SK-N-SH treated with all-trans-retinoic acid at 6 μM for 48 hours (cell line): ENCODE measurements at regions not wholly inside any gene's neighbourhood (a gene's known extent, or its start where the extent isn't known, plus 50 kb on each side); places are given as distances from the start of the nearest gene placed in this dataset.

Source experiments
- ATAC-seq: fragments of 200-7000 bp; cut with Tn5 transposase; 3 replicates; pipeline ENCODE4 v1.9.1; 2020; ENCODE audit warnings: mild to moderate bottlenecking, moderate library complexity
- ARNTL ChIP-seq: fragments of 450-650 bp; formaldehyde crosslinking; IDR thresholded peaks from 2 replicates; pipeline ENCODE4 v1.5.0; 2020; ENCODE audit warnings: low read depth, mild to moderate bottlenecking, moderate library complexity, borderline replicate concordance
- BACH2 ChIP-seq: fragments of 250-450 bp; sonication (Bioruptor Pico); IDR thresholded peaks from 2 replicates; pipeline ENCODE4 v1.9.0; 2021; ENCODE audit warnings: mild to moderate bottlenecking, borderline replicate concordance
- CSDC2 ChIP-seq: fragments of 250-450 bp; sonication (Bioruptor Pico); IDR thresholded peaks from 2 replicates; pipeline ENCODE4 v1.5.0; 2020; ENCODE audit warnings: mild to moderate bottlenecking, moderate library complexity
- ESRRG ChIP-seq: fragments of 250-450 bp; sonication (Bioruptor Pico); IDR thresholded peaks from 2 replicates; pipeline ENCODE4 v1.6.1; 2021; ENCODE audit warnings: mild to moderate bottlenecking
- GLIS3 ChIP-seq: fragments of 250-450 bp; sonication (Bioruptor Pico); IDR thresholded peaks from 2 replicates; pipeline ENCODE4 v1.5.0; 2020; ENCODE audit warnings: mild to moderate bottlenecking, moderate library complexity
- ISL1 ChIP-seq: fragments of 250-450 bp; sonication (Bioruptor Pico); IDR thresholded peaks from 2 replicates; pipeline ENCODE4 v2.1.2; 2022; ENCODE audit warnings: mild to moderate bottlenecking, moderate library complexity
- OSR1 ChIP-seq: fragments of 250-450 bp; sonication (Bioruptor Pico); IDR thresholded peaks from 2 replicates; pipeline ENCODE4 v1.8.0; 2022; ENCODE audit warnings: moderate library complexity, mild to moderate bottlenecking, inconsistent platforms
- PPARA ChIP-seq: fragments of 250-450 bp; sonication (Bioruptor Pico); IDR thresholded peaks from 2 replicates; pipeline ENCODE4 v1.5.0; 2020; ENCODE audit warnings: mild to moderate bottlenecking, borderline replicate concordance
- RARB ChIP-seq: fragments of 250-450 bp; sonication (Bioruptor Pico); IDR thresholded peaks from 2 replicates; pipeline ENCODE4 v1.8.0; 2021; ENCODE audit warnings: mild to moderate bottlenecking, moderate library complexity
- SNAI2 ChIP-seq: fragments of 250-450 bp; sonication (Bioruptor Pico); IDR thresholded peaks from 2 replicates; pipeline ENCODE4 v1.5.0; 2020; ENCODE audit warnings: mild to moderate bottlenecking, moderate library complexity
- TCF4 ChIP-seq: fragments of 250-450 bp; sonication (Bioruptor Pico); IDR thresholded peaks from 2 replicates; pipeline ENCODE4 v1.8.0; 2021; ENCODE audit warnings: mild to moderate bottlenecking, moderate library complexity, borderline replicate concordance
- ZC3H10 ChIP-seq: fragments of 250-450 bp; sonication (Bioruptor Pico); IDR thresholded peaks from 2 replicates; pipeline ENCODE4 v1.5.1; 2021; ENCODE audit warnings: mild to moderate bottlenecking, moderate library complexity
- ZFP30 ChIP-seq: fragments of 450-650 bp; formaldehyde crosslinking; IDR thresholded peaks from 2 replicates; pipeline ENCODE4 v1.5.0; 2022; ENCODE audit warnings: mild to moderate bottlenecking, moderate library complexity
- ZNF565 ChIP-seq: fragments of 450-650 bp; formaldehyde crosslinking; conservative IDR thresholded peaks from 2 replicates; pipeline ENCODE4 v1.5.0; 2020; ENCODE audit warnings: low read depth, mild to moderate bottlenecking, moderate library complexity
- ZNF70 ChIP-seq: fragments of 450-650 bp; formaldehyde crosslinking; IDR thresholded peaks from 2 replicates; pipeline ENCODE4 v1.5.0; 2020; ENCODE audit warnings: mild to moderate bottlenecking, moderate library complexity
- ZNF8 ChIP-seq: fragments of 450-650 bp; formaldehyde crosslinking; IDR thresholded peaks from 2 replicates; pipeline ENCODE4 v1.5.0; 2020; ENCODE audit warnings: mild to moderate bottlenecking, moderate library complexity
- TF ChIP-seq, protein P1 (sequence below): fragments of 250-450 bp; sonication (Bioruptor Pico); IDR thresholded peaks from 2 replicates; pipeline ENCODE4 v1.8.0; 2020; ENCODE audit warnings: mild to moderate bottlenecking, moderate library complexity, borderline replicate concordance
- TF ChIP-seq, protein P2 (sequence below): fragments of 250-450 bp; sonication (Bioruptor Pico); IDR thresholded peaks from 2 replicates; pipeline ENCODE4 v1.5.1; 2021; ENCODE audit warnings: mild to moderate bottlenecking, moderate library complexity
- TF ChIP-seq, protein P3 (sequence below): fragments of 250-450 bp; sonication (Bioruptor Pico); IDR thresholded peaks from 2 replicates; pipeline ENCODE4 v1.5.1; 2020; ENCODE audit warnings: low read depth, mild to moderate bottlenecking, moderate library complexity
- TF ChIP-seq, protein P4 (sequence below): fragments of 250-450 bp; sonication (Bioruptor Pico); IDR thresholded peaks from 2 replicates; pipeline ENCODE4 v1.5.0; 2020; ENCODE audit warnings: mild to moderate bottlenecking, moderate library complexity
- TF ChIP-seq, protein P5 (sequence below): fragments of 250-450 bp; sonication (Bioruptor Pico); IDR thresholded peaks from 2 replicates; pipeline ENCODE4 v1.8.0; 2021; ENCODE audit warnings: low read depth, mild to moderate bottlenecking, moderate library complexity, borderline replicate concordance

DNA sequence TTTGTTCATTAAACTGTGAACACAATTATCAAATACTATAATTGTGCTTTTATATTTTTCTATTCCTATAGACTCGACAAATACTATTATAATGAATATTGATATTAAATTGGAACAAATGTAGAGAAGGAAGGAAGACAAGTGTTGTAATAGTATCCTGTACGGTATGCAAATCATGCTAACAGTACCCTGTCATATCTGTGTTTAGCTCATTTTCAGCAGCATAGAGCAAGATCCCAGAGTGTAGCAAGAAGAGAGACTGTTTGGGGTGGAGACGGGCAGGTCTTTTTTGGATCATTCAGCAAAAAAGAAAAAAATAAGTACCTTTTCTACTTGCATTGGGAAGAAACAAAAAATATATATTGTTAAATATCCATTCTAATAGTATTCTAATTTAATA lies 224.1 kb downstream of the TPRG1 start:
- TF ChIP-seq, protein P1, sequence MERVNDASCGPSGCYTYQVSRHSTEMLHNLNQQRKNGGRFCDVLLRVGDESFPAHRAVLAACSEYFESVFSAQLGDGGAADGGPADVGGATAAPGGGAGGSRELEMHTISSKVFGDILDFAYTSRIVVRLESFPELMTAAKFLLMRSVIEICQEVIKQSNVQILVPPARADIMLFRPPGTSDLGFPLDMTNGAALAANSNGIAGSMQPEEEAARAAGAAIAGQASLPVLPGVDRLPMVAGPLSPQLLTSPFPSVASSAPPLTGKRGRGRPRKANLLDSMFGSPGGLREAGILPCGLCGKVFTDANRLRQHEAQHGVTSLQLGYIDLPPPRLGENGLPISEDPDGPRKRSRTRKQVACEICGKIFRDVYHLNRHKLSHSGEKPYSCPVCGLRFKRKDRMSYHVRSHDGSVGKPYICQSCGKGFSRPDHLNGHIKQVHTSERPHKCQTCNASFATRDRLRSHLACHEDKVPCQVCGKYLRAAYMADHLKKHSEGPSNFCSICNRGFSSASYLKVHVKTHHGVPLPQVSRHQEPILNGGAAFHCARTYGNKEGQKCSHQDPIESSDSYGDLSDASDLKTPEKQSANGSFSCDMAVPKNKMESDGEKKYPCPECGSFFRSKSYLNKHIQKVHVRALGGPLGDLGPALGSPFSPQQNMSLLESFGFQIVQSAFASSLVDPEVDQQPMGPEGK (CRISPR knock-in tag) = no peak
- no peak for TF ChIP-seq TCF4
- no peak for TF ChIP-seq BACH2 (CRISPR knock-in tag)
- TF ChIP-seq, protein P2, sequence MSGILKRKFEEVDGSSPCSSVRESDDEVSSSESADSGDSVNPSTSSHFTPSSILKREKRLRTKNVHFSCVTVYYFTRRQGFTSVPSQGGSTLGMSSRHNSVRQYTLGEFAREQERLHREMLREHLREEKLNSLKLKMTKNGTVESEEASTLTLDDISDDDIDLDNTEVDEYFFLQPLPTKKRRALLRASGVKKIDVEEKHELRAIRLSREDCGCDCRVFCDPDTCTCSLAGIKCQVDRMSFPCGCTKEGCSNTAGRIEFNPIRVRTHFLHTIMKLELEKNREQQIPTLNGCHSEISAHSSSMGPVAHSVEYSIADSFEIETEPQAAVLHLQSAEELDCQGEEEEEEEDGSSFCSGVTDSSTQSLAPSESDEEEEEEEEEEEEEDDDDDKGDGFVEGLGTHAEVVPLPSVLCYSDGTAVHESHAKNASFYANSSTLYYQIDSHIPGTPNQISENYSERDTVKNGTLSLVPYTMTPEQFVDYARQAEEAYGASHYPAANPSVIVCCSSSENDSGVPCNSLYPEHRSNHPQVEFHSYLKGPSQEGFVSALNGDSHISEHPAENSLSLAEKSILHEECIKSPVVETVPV = no peak
- TF ChIP-seq, protein P3, sequence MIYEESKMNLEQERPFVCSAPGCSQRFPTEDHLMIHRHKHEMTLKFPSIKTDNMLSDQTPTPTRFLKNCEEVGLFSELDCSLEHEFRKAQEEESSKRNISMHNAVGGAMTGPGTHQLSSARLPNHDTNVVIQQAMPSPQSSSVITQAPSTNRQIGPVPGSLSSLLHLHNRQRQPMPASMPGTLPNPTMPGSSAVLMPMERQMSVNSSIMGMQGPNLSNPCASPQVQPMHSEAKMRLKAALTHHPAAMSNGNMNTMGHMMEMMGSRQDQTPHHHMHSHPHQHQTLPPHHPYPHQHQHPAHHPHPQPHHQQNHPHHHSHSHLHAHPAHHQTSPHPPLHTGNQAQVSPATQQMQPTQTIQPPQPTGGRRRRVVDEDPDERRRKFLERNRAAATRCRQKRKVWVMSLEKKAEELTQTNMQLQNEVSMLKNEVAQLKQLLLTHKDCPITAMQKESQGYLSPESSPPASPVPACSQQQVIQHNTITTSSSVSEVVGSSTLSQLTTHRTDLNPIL (CRISPR knock-in tag) = no peak
- TF ChIP-seq, protein P4, sequence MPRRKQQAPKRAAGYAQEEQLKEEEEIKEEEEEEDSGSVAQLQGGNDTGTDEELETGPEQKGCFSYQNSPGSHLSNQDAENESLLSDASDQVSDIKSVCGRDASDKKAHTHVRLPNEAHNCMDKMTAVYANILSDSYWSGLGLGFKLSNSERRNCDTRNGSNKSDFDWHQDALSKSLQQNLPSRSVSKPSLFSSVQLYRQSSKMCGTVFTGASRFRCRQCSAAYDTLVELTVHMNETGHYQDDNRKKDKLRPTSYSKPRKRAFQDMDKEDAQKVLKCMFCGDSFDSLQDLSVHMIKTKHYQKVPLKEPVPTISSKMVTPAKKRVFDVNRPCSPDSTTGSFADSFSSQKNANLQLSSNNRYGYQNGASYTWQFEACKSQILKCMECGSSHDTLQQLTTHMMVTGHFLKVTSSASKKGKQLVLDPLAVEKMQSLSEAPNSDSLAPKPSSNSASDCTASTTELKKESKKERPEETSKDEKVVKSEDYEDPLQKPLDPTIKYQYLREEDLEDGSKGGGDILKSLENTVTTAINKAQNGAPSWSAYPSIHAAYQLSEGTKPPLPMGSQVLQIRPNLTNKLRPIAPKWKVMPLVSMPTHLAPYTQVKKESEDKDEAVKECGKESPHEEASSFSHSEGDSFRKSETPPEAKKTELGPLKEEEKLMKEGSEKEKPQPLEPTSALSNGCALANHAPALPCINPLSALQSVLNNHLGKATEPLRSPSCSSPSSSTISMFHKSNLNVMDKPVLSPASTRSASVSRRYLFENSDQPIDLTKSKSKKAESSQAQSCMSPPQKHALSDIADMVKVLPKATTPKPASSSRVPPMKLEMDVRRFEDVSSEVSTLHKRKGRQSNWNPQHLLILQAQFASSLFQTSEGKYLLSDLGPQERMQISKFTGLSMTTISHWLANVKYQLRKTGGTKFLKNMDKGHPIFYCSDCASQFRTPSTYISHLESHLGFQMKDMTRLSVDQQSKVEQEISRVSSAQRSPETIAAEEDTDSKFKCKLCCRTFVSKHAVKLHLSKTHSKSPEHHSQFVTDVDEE (CRISPR knock-in tag) = no peak
- no peak for TF ChIP-seq ZFP30 (CRISPR knock-in tag)
- ATAC-seq = no peak

DNA sequence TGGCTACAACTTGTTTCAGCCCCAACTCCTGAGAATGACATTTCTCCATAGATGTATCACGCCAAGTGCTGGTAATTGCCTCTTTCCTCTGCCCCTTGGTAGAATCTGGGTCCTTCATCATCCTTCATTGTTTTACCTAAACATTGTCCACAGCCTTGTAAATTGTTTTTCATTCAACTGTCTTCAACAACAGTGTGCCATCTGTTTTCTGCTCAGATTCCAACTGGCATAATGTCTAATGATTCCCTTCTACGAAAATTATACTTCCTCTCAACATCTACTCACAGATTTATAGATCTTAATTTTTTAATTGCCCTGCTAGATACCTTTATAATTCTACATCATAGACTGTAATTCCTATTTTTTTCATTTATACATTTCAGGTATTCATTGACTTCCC lies 226.9 kb downstream of the TPRG1 start:
- no peak for ATAC-seq
- no peak for TF ChIP-seq GLIS3 (CRISPR knock-in tag)
- TF ChIP-seq ZFP30 (CRISPR knock-in tag) = no peak
- TF ChIP-seq, protein P3 (CRISPR knock-in tag) = no peak
- no peak for TF ChIP-seq ISL1
- TF ChIP-seq CSDC2 (CRISPR knock-in tag) = no peak
- TF ChIP-seq ZC3H10 (CRISPR knock-in tag) = no peak
- TF ChIP-seq ARNTL (CRISPR knock-in tag) = no peak

DNA sequence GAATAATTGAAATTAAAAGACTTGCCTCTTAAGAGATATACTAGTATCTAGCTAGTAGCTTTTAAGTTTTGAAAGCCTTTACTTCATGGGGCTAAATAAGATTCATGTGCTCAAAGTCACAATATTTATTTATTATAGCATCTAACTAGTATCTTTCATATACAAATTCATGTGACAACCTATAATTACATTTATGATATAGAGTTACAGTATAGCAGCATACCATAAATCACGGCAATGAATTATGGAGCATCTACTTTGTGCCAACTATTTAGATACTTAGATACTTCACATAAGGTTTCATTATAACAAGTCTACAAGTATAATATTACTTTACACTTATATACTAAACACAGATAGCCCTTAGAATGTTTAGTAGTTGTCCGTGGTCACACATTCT lies 229.4 kb downstream of the TPRG1 start:
- TF ChIP-seq RARB (no peak), OSR1 (CRISPR knock-in tag) (no peak), GLIS3 (CRISPR knock-in tag) (no peak), ARNTL (CRISPR knock-in tag) (no peak), ZC3H10 (CRISPR knock-in tag) (no peak), ZFP30 (CRISPR knock-in tag) (no peak), CSDC2 (CRISPR knock-in tag) (no peak), ZNF8 (CRISPR knock-in tag) (no peak)
- no peak for ATAC-seq

DNA sequence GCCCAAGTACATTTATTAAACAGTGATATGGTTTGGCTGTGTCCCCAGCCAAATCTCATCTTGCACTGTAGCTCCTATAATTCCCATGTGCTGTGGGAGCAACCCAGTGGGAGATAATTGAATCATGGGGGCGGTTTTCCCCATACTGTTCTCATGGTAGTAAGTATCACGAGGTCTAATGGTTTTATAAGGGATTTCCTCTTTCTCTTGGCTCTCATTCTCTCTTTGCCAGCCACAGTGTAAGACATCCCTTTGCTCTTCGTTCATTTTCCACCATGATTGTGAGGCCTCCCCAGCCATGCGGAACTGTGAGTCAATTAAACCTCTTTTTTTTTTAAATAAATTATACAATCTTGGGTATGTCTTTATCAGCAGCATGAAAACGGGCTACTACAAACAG lies 228.0 kb upstream of the TP63 start:
- no peak for ATAC-seq
- TF ChIP-seq GLIS3 (CRISPR knock-in tag) (no peak), SNAI2 (CRISPR knock-in tag) (no peak), OSR1 (CRISPR knock-in tag) (no peak), CSDC2 (CRISPR knock-in tag) (no peak), ESRRG (CRISPR knock-in tag) (no peak), ZNF565 (CRISPR knock-in tag) (no peak), BACH2 (CRISPR knock-in tag) (no peak), ZNF70 (no peak), RARB (no peak), ISL1 (no peak), PPARA (CRISPR knock-in tag) (no peak)
- TF ChIP-seq, protein P5, sequence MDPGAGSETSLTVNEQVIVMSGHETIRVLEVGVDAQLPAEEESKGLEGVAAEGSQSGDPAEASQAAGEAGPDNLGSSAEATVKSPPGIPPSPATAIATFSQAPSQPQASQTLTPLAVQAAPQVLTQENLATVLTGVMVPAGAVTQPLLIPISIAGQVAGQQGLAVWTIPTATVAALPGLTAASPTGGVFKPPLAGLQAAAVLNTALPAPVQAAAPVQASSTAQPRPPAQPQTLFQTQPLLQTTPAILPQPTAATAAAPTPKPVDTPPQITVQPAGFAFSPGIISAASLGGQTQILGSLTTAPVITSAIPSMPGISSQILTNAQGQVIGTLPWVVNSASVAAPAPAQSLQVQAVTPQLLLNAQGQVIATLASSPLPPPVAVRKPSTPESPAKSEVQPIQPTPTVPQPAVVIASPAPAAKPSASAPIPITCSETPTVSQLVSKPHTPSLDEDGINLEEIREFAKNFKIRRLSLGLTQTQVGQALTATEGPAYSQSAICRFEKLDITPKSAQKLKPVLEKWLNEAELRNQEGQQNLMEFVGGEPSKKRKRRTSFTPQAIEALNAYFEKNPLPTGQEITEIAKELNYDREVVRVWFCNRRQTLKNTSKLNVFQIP (CRISPR knock-in tag) = no peak
- TF ChIP-seq, protein P2 = no peak
- TF ChIP-seq, protein P4 (CRISPR knock-in tag) = no peak
